GM21786 (cell line): ENCODE measurements at regions not wholly inside any gene's neighbourhood (a gene's known extent, or its start where the extent isn't known, plus 50 kb on each side); places are given as distances from the start of the nearest gene placed in this dataset.
"Not testable (repeated sequence)": the region's sequence is repeated elsewhere in the genome, so short reads cannot be mapped to it uniquely, and the experiment has no call there.

Experiments used
- ATAC-seq: cut with Tn5 transposase; IDR thresholded peaks from one replicate; pipeline ENCODE4 v1.9.1; 2021; ENCODE audit not compliant: unreplicated experiment

DNA sequence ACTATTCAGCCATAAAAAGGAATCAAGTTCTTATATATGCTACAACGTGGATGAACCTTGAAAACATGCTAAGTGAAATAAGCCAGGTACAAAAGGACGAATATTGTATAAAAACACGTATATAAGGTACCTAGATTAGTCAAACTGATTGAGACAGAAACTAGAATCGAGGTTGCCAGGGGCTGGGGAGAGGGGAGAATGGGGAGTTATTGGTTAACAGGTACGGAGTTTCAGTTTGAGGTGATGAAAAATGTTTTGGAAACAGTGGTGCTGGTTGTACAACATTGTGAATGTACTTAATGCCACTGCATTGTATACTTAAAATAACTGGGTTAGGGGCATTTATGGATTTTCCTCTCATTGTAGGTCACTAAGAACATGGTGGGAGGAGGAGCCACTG lies 117.0 kb upstream of the PLGLB2 start:
- ATAC-seq: not testable (repeated sequence)

DNA sequence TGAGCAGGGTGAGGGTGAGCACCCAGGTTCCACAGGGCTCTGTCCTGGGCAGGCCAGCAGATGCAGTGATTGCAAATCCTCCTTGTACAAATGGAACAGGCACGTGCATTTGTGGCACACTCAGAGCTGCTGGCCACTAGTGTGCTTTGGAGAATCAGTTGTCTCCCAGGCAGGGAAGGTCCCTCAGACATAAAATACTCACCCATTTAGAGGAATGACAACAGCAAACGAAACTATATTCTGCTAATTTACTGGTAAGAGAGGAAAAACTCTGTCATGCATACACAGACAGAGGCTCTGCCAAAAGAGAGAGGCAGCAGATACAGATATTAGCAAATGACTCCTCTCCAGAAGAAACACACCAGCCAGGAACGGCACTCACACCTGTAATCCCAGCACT lies 116.5 kb upstream of the PLGLB2 start:
- not testable (repeated sequence) for ATAC-seq

DNA sequence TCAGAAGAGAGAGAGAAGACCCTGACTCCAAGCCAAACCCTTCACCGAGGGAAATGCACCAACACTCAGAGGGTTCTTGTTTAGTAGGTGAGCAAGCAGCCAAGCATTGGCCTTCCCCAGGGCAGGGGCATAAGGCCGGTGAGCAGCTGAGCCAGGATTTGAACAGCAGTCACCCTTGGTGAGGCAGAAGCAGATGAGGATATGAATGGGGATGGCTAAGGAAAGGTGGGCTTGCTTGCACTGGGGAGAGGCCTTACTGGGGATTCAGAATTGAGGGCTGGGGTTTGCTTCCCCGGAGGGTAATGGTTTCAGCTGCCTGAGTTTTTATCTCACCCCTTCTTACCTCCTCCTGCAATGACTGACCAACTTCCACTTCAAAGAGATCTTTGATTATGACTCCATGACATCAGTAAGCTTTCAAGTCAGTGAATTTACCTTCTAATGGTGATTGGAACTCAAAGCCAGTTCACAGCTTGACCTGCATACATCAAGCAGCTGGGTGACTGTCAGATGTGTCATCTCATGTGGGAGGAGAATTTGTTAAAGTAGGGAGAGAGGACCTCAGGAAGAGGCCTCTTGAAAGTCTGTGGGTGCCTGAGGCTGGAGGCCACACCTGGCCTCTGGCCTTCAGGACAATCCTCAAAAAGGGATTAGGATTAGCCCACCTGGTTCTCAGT lies 114.5 kb upstream of the PLGLB2 start:
- ATAC-seq: not testable (repeated sequence)

DNA sequence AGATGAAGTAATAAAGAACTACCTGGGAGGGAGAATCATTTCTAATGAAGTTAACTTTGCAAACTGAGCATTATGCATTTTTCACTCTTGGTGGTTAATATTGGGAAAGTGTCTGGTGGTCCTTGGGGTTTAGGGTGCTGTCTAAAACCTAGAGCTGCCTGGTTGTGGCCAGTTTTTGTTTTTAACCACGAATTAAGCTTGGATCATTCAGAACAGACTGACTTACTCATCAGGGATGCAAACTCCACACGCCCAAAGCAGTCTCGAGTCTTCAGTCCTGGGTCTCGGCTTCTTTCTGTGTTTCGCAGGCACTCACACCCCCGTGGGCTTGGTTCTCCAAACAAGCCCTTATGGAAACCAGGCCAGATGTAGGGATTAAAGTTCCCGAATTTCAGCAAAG lies 113.8 kb upstream of the PLGLB2 start:
- not testable (repeated sequence) for ATAC-seq

DNA sequence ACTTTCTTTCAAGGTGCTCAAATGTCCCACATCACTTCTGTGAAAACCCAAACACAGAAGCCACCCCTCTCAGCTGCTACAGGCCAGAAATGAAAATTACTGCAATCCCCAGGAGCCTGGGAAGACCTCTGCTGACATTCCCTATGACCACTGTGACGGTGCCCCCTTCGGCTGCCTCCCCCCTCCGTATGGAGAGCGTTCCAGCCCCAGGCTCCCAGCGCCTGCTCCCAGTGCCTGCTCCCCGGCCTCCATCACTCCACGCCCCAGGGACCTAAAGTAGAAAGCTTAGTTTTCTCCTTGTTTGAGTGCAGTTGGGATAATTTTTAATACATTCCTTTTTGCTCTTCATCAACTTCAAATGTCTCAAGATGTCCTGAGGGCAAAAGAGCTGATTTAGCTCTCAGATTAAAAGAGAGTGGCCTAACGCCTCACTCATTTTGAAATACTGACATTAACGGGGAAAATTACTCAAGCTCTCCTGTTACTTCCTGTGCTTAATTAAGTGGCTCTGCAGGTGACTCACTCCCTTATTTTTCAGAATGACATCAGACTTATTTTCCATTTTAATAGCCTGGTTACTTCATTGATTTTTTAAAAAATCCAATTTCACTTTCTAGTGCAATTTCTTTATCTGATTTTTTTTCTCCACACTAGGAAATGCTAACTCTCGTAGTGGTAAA lies 112.8 kb upstream of the PLGLB2 start:
- not testable (repeated sequence) for ATAC-seq

DNA sequence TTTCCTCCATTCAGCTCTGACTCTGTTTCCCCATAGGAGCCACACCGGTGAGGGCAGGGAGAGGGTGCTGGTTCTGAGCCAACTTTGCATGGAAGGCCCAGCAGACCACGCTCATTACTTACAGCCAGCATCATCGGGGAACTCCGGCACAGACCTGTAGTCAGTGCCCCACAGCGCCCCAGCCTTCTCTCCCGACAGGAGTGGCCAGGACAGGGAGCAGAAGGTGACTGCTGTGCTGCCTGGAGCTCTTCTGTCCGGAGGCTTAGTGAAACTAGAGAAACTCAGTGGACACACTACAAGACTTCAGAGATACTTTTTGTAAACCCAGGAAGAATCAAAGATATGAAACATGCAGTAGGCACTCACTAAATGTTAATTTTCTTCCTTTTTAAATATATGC lies 111.6 kb upstream of the PLGLB2 start:
- not testable (repeated sequence) for ATAC-seq

DNA sequence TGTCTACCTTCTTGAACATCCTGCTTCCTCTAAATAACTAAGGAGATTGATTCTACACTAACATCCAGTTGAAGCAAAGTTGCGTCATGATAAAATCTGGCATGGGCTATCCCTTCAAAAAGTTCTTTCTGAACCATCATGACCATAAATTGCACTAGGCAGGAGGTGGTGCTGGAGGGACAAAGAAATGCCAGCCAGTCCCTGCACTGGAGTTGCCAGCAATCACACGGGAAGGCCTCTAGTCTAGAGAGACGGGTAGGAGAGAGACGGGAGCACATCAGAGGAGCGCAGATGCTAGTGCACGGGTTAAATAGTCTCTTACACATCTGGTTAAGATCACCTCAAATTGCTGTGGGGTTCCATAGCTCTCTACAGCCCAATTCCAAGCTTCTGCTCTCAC lies 111.2 kb upstream of the PLGLB2 start:
- ATAC-seq: not testable (repeated sequence)

DNA sequence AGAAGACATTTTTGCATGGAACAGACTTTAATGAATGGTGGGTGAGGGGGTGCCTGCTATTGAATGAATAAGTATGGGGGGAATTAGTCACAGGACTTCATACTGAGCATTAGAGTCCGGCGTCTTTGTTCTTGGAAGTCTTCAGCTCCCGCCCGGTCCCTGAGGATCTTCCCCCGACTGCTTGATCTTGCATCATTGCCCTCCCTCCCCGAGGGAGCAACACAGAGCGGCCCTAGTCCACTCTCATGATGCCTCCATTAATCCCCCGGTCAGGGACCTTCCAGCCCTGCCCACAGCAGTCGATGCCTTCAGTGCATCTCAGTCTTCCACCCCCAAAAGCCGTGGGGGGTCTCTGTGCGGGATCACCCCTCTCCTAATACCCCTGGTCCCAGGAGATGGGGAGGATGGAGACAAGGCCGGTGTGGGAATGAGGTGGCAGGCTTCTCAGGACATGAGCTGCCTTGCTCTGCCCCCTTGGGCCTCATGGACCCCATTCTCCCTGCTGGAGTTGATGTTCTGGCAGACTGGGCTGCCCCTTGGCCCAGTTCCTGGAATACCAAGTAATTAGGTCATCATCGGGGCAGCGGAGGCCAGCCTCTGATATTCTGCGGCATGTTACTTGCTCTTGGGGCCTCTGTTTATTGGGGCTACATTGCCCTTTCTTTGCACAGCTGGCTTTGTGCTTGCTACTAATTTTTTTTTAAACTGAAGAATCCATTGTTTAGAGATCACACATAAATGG lies 110.5 kb upstream of the PLGLB2 start:
- not testable (repeated sequence) for ATAC-seq

DNA sequence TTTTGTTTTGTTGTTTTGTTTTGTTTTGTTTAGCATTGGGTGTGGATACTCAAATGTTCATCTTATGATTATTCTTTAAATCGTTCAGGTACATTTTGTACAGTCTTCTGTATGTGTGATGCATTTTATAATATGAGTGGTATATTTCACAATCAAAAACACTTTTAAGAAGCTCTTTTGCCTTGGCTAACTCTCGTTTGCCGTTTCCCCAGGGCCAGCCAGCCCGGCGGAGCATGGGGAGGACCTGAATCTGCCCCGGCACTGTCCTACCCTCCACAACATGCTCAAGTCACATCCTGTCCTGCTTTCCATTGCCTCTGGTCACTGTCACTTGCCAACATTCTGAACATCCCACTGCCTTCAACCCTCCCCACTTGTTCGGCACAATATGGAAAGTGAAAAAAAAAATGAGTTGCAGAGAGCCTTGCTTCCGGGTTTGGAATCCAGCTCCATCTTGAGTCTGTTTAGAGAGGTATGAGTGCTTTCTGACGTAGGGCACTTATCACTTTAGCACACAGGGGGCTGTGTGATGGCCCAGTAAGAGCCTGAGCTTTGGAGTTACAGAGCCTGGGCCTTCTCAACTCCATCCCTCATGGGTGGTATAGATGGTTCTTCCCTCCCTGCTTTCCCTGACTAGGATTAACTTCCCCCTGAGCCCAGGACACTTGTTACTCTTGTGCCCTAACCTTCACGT lies 109.6 kb upstream of the PLGLB2 start:
- not testable (repeated sequence) for ATAC-seq

DNA sequence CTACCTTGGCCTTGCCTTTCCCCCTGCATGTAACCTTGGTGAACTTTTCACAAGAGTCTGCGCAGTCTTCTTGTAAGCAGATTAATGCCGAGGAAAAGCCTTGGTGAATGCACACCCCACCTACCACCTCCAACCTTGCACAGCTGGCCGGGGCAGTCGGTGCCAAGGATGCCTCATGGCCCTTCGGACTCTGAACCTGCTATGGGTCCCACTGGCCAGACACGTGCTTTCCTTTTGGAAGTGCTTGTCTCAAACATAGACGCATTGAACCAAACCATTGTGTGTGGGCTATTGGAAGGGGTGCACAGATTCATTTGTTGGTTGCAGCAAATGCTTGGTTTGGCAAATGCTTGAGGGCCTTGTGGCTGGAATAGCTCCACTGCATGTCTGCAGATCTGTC lies 109.0 kb upstream of the PLGLB2 start:
- not testable (repeated sequence) for ATAC-seq

DNA sequence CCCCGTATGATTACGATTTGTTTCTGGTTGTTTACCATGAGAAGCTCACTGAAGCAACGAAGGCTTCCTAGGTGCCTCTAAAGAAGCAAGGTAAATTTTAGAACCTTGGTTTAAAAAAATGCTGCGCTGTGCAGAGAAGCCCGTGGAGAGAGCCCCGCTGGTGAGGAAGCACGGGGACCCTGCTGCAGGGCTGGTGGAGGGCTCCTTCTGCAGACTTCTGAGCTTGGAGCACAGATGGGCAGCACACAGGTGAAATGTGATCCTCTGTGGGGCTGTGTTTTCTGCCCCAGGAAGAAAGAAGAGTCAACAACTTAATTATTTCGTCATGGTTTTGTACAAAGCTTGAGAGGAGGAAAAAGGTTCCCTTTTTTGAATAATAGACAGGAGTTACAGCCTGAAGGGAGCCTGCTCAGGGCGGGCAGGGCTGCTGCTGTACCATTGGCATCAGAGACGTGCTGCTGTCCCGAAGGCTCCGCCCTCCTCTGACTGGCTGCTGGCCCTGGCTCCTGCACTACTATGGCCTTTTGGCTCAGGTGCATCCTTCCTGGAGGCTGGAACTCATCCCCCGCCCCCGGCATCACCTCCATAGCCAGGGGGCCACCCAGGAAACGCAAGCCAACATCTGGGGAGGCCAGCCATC lies 108.0 kb upstream of the PLGLB2 start:
- not testable (repeated sequence) for ATAC-seq

DNA sequence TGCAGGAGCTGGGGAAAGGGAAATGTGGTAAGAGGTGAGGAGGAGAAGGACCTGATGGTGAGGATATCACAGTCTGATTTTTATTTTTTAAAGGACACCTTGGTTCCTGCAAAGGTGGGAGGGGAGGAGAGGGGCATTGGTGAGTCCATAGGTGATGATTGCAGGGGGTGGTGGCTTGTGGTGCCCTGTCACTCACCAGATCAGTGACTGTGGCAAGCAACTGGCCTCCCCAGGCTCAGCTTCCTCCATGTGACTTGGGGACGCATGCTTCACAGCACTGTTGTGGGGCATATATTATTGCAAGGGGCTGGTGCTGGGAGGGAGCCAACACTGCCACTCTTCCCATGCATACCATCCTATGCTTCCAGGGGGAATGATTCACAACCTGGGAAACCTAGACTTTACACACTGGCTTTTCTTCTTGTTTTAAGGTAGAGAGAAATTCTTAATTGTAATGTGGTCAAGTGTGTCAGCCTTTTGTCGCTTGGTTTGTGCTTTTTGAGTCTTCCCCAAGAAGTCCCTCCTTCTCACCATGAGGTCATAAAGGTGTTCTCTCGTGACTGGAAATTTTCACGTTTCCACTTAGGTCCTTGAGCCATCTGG lies 106.8 kb upstream of the PLGLB2 start:
- not testable (repeated sequence) for ATAC-seq

DNA sequence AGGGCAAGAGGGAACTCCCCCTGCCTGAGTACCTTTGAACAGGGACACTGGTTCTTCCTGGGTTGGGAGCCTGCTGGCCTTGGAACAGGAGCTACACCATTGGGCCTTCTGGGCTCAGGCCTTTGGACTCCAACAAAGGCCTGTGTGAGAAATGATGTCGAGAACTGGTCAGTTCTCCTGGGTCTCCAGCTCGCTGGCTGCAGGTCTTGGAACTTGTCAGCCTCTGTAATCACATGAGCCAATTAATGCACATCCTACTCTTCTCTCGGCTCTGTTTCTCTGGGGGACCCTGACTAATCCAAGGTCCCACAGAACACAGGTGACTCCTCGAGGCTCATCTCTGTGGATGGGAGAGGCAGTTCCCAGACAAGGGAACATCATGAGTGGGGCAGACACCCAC lies 104.7 kb upstream of the PLGLB2 start:
- not testable (repeated sequence) for ATAC-seq

DNA sequence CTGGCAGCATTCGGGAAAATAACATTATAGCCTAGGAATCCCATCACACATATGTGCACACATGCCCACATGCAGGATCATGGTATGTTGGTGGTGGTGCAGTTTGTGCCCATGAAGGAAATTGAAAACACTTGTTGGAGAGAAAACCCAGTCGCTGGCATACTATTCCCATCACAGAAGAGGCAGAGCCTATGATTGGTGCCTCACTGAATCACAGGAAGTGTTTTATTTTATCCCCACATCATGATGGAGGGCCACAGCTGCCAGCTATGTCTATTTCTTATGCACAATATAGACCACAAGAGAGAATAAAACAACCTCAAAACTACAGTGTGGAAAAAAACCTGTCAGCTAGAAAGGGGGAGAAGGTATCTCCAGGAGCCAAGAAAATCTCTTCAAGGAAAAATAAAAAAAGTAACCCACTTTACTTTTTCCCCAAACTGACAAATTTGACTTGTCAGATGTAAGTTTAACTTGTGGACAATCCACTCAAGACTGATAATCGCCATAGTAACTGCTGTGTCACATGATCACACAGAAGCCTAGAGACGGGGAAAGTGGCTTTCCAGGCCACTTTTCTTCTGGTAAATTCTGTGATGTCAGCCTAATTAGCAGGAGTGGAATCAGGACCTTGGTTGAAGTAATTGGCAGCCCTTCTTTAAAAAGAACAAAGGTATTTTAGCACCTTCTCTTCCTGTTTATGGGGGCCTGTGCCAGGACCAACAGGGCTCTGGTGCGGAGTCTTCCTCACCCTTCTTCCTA lies 100.0 kb upstream of the PLGLB2 start:
- not testable (repeated sequence) for ATAC-seq

DNA sequence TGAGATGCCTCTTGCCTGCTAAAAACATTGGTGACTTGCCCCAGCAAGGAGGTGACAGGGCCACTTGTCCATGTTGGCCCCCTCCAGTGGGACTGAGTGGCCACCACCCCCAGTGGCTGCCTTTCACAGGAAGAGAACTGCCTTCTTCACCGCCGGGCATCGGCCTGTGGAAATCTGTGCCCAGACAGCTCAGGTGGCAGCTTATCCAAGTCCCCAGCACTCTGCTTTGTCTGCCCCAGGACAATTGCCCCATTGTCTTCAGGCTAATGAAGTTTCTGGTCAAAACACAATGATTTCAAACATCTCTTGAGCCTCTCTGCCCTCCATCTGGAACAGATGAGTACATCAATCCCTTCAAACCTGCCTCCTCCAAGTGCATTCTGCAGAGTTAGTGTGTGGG lies 99.1 kb upstream of the PLGLB2 start:
- ATAC-seq: not testable (repeated sequence)

DNA sequence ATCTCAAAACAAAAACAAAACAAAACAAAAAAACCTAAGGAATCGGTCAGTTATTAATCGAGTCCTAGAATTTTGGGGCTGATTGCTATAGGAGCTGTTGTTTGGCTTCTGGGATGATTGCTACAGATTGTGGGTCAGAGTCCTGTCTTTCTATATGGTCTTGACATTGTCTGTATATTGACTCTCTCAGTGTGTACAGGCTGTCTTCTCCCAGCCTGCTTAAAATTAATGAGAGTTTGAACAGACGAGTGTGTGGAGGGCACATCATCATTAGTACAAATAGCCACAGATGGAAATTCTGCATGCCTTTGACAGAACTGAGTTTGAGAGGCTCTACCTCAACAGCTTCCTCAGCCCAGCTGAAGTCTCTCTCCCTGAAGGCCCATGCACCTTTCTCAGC lies 98.0 kb upstream of the PLGLB2 start:
- not testable (repeated sequence) for ATAC-seq

DNA sequence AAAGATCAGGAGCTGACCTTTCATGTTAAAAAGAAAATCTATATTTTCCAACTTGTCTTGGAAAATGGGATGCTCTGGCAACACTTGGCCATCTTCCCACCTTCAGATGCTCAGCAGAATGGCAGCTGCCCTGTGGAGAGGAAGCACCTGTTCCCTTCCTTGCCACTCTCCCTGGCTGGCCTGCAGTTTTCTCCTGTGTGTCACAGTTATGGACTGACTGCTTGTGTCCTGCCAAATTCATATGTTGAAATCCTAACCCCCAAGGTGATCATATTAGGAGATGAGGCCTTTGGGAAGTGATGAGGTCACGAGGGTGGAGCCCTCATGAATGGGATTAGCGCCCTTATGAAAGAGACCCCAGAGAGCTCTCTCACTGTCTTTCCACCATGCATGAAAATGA lies 97.0 kb upstream of the PLGLB2 start:
- not testable (repeated sequence) for ATAC-seq

DNA sequence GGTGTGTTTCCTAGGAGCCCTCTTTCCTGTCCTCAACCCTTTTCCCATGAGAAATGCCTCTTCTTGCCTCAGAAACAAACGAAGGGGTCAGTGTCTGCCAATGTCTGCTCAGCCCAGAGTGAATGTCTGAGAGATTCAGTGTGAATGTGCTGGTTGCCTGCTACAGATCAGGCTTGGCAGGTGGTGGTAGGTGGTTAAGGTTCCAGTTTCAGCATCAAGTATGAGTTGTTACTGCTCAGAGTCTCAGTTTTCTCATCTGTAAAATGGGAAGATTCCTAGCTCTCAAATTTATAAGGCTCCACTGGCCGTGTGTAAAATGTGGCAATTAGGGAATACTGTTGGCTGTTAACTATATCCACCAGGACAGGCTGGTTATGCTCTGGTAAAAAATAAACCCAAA lies 96.3 kb upstream of the PLGLB2 start:
- ATAC-seq: not testable (repeated sequence)

DNA sequence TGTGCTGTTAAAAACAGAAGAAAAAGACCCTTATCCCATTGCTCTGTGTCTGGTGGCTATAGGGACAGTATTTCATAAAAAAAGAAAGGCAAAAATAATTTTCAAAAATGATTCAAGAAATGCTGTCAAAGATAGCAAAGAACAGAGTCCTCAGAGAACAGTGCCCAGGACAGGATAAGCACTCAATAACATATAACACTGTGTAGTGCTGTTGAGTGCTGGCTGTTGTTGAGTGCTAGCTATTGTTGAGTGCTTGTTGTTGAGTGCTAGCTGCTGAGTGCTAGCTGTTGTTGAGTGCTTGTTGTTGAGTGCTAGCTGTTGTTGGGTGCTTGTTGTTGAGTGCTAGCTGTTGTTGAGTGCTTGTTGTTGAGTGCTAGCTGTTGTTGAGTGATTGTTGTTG lies 94.5 kb upstream of the PLGLB2 start:
- not testable (repeated sequence) for ATAC-seq
